Uterus (tissue), 3 donors: ENCODE measurements at regions not wholly inside any gene's neighbourhood (a gene's known extent, or its start where the extent isn't known, plus 50 kb on each side); places are given as distances from the start of the nearest gene placed in this dataset.

Source experiments
- DNase-seq, 2 donors: peaks; one replicate each; pipeline ENCODE4 v3.0.0-alpha.2; 2019 to 2020
- H3K27ac ChIP-seq, 2 donors: fragments of 200-600 bp; sonication (generic); 1 replicate in 1 of 2; 2 replicates in 1 of 2; pipeline ENCODE4 v1.5.1; 2016 to 2018
- H3K27me3 ChIP-seq, 2 donors: fragments of 200-600 bp; sonication (generic); one replicate each; pipeline ENCODE4 v1.5.1; 2018 to 2019; ENCODE audit warnings: control low read depth in 1 of 2
- H3K36me3 ChIP-seq, 2 donors: fragments of 200-600 bp; sonication (generic); one replicate each; pipeline ENCODE4 v1.5.1; 2019; ENCODE audit warnings: control low read depth in 1 of 2
- H3K4me1 ChIP-seq, 2 donors: fragments of 200-600 bp; sonication (generic); one replicate each; pipeline ENCODE4 v1.5.1; 2018 to 2019; ENCODE audit warnings: control low read depth in 1 of 2
- H3K4me3 ChIP-seq, 2 donors: fragments of 200-600 bp; sonication (generic); 1 replicate in 1 of 2; 2 replicates in 1 of 2; pipeline ENCODE4 v1.5.1; 2018 to 2019; ENCODE audit warnings: mild to moderate bottlenecking in 1 of 2
- H3K9me3 ChIP-seq, 2 donors: fragments of 200-600 bp; sonication (generic); one replicate each; pipeline ENCODE4 v1.5.1; 2019; ENCODE audit warnings: control low read depth in 1 of 2
- CTCF ChIP-seq, 4 experiments: fragments of 200-600 bp in 2 of 4; fragments of 450-650 bp in 2 of 4; sonication (generic) in 2 of 4; IDR thresholded peaks; one replicate each; pipeline ENCODE4 v1.5.1; 2016 to 2019; ENCODE audit warnings: antibody characterized with exemption in 4 of 4, mild to moderate bottlenecking in 2 of 4, moderate library complexity in 1 of 4
- POLR2A ChIP-seq, 2 donors: fragments of 450-650 bp; IDR thresholded peaks; one replicate each; pipeline ENCODE4 v1.6.1; 2016; ENCODE audit warnings: antibody characterized with exemption in 2 of 2, mild to moderate bottlenecking in 1 of 2, moderate library complexity in 1 of 2
- intact Hi-C: fragments of 100-400 bp; cut with DNase I; formaldehyde crosslinking; loops from one replicate; pipeline ENCODE4 v1.15.1; 2023; ENCODE audit warnings: low total_unique reads
- donor health status: DM: yes; HTN: yes; CAD: no.

- intact Hi-C loops = no loop called here
- H3K9me3 ChIP-seq = no peaks in the 10 kb centered on the region
- H3K27ac ChIP-seq = no peak overlapping the region
- no peaks in the 10 kb centered on the region for H3K27me3 ChIP-seq
- no peak for DNase-seq
- H3K4me3 ChIP-seq = no peak overlapping the region
- no peaks in the 10 kb centered on the region for H3K36me3 ChIP-seq
- no peak for TF ChIP-seq POLR2A (IDR thresholded peaks at IDR 0.05)
- no peaks in the 10 kb centered on the region for H3K4me1 ChIP-seq
Observed at GRCh38 chr7:42473099-42473498, 236.1 kb upstream of the GLI3 start.

- intact Hi-C loops = no loop called here
Observed at GRCh38 chr7:42471573-42472174, 234.7 kb upstream of the GLI3 start.

DNA sequence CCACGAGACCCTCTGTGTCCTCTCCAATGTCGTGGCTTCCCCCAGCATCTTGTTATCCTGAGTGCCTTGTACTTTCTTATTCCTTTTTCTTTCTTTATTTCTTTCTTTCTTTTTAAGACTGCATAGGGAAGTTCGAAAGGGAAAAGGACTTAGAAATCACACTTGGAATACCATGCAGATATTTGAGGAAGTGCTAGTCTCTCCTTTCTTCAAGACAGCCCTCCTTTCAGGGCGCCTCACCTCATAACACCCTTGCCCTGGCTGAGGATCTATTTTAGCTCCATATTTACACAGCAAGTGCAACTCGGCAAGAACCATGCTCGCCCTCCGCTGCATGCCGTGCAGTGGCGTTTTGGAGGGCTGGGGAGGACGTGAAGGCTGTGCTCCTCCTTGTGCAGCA is 232.3 kb upstream of the GLI3 start:
- Histone ChIP-seq H3K4me1 (no peaks in the 10 kb centered on the region), H3K27me3 (no peaks in the 10 kb centered on the region), H3K9me3 (no peaks in the 10 kb centered on the region), H3K36me3 (no peaks in the 10 kb centered on the region), H3K27ac (no peak overlapping the region), H3K4me3 (no peak overlapping the region)
- TF ChIP-seq CTCF (IDR thresholded peaks at IDR 0.05) (no peak), POLR2A (IDR thresholded peaks at IDR 0.05) (no peak)
- DNase-seq = no peak
- intact Hi-C loops = no loop called here

More at GRCh38 chr7:42471573-42472174, 234.7 kb upstream of the GLI3 start:
- no peak overlapping the region for H3K4me3 ChIP-seq
- H3K9me3 ChIP-seq = no peaks in the 10 kb centered on the region
- H3K36me3 ChIP-seq = no peaks in the 10 kb centered on the region
- H3K27me3 ChIP-seq = no peaks in the 10 kb centered on the region
- H3K4me1 ChIP-seq = no peaks in the 10 kb centered on the region
- DNase-seq = no peak
- no peak overlapping the region for H3K27ac ChIP-seq
- TF ChIP-seq POLR2A (IDR thresholded peaks at IDR 0.05) (no peak), CTCF (IDR thresholded peaks at IDR 0.05) (no peak)

DNA sequence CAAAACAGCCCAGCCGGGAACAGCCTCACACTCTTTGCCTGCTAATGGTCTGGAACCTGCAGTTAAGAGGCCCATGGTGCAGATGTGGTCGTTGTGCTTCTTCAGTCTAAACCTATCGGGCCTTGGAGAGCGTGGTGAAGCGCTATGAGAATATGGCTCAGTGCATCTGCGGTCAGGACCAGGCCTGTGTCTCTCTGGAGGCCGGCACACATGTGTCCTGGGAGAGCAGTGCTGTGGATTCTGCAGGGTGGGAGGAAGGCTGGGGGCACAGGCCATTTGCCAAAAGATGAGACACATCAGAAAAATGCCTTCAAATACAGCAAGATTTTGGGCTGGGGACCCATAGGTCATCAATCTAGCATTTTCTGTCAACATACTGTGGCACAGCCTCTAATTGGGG is 231.5 kb upstream of the GLI3 start:
- Histone ChIP-seq H3K27me3 (no peaks in the 10 kb centered on the region), H3K4me3 (no peak overlapping the region), H3K9me3 (no peaks in the 10 kb centered on the region), H3K27ac (no peak overlapping the region), H3K36me3 (no peaks in the 10 kb centered on the region), H3K4me1 (no peaks in the 10 kb centered on the region)
- intact Hi-C loops = no loop called here
- DNase-seq = no peak
- TF ChIP-seq CTCF (IDR thresholded peaks at IDR 0.05) (no peak), POLR2A (IDR thresholded peaks at IDR 0.05) (no peak)

GRCh38 chr7:42461537-42461936 is 224.5 kb upstream of the GLI3 start:
- TF ChIP-seq POLR2A (IDR thresholded peaks at IDR 0.05) = no peak
- TF ChIP-seq CTCF (IDR thresholded peaks at IDR 0.05) = no peak
- Histone ChIP-seq H3K27me3 (no peaks in the 10 kb centered on the region), H3K27ac (no peak overlapping the region), H3K4me1 (no peaks in the 10 kb centered on the region), H3K9me3 (no peaks in the 10 kb centered on the region), H3K4me3 (no peak overlapping the region), H3K36me3 (no peaks in the 10 kb centered on the region)
- no peak for DNase-seq
- intact Hi-C loops = no loop called here

GRCh38 chr7:42460933-42461332 is 223.9 kb upstream of the GLI3 start:
- H3K9me3 ChIP-seq = no peaks in the 10 kb centered on the region
- H3K27ac ChIP-seq = no peak overlapping the region
- no peaks in the 10 kb centered on the region for H3K27me3 ChIP-seq
- TF ChIP-seq POLR2A (IDR thresholded peaks at IDR 0.05) = no peak
- TF ChIP-seq CTCF (IDR thresholded peaks at IDR 0.05) = no peak
- H3K36me3 ChIP-seq = no peaks in the 10 kb centered on the region
- no peak overlapping the region for H3K4me3 ChIP-seq
- no peak for DNase-seq
- no peaks in the 10 kb centered on the region for H3K4me1 ChIP-seq
- intact Hi-C loops = no loop called here
